Right ventricle myocardium inferior (tissue), 1 donor: ENCODE measurements at regions not wholly inside any gene's neighbourhood (a gene's known extent, or its start where the extent isn't known, plus 50 kb on each side); places are given as distances from the start of the nearest gene placed in this dataset.
"Not testable (repeated sequence)": the region's sequence is repeated elsewhere in the genome, so short reads cannot be mapped to it uniquely, and the experiment has no call there.

Experiments used
- ATAC-seq: fragments of 200-7000 bp; cut with Tn5 transposase; one replicate; pipeline ENCODE4 v1.9.1; 2020; ENCODE audit warnings: mild to moderate bottlenecking, moderate library complexity
- DNase-seq: peaks from one replicate; pipeline ENCODE4 v3.0.0; 2021; ENCODE audit errors: missing footprints
- intact Hi-C: fragments of 100-400 bp; cut with DNase I; formaldehyde crosslinking; loops from one replicate; pipeline ENCODE4 v1.11.0; 2022
- donor health status: DM: no; HTN: yes; CAD: no; lungs with severe emphysema.

DNA sequence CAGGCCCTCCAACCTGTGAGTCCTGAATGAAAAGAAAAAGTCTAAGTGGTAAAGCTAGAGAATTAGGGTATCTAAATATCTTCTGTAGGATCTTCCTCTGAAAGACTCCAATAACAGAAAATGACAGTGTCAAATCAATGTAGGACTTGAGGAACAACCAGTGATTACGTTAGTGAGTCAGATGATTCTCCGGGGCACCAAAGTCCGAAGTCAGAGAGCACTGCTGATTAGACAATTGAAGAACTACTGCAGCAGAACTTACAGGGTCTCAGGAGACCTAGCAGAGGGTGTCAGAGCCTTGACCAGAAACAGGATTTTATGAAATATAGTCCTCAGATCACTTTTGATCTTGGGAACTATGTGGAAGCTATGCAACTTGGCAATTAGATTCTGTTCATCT, 605.8 kb downstream of the EPHA3 start:
- no peak for ATAC-seq
- no peak for DNase-seq
- intact Hi-C loops = no loop called here

DNA sequence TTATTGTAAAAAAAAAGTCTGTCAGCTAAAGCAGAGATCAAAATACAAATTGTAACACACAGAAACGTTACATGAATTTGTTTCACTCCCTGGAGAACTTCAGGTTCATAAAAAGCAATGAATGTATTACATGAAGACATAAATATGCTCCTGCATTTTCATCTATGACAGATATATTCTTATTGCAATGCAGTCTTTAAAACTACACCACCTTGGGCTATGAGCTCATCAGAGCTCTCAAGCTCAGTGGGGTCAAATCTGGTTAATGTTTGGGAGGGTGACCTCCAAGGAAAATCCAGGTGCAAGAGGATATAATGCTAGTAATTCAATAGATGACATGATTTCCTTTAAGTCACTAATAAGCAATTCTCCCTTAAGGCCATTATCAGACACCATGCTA, 606.8 kb downstream of the EPHA3 start:
- intact Hi-C loops = no loop called here
- no peak for ATAC-seq
- no peak for DNase-seq

DNA sequence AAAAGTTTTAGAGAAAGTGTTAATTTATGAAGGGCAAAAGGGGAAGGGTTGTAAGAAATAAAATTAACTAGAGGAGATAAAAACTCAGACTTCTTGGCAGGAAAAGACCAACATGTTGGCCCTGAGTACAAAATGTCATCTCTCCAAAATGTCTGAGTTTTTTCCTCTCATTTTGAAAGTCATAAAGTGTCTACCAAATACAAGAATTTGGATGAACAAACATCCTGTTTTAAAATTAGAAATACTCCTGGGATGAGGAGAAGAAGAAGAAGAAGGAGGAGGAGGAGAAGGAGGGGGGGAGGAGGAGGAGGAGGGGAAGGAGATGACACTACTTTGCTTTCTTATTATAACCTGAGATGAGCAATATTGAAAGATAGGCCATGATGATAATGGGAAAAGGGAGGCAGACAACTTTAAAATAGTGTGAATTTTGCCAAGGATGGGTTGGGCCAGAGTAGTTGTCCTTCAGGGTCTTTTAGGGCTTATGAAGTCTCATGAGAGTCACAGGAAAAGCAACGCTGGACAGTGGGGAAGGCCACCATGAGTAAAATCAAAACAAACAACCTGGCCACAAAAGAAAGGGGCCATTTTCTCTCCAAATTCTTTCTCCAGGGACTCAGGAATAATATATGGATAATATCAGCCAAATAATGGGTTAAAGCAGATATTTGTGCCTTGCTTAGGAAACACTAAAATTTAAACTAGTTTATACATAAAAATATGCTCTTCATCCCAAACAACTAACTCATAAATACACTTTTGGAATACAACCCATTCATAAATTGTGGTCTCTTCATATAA, 632.9 kb downstream of the EPHA3 start:
- ATAC-seq (no peak), DNase-seq (no peak)
- intact Hi-C loops = no loop called here

GRCh38 chr3:89740881-89741177, 633.4 kb downstream of the EPHA3 start:
- DNase-seq (no peak), ATAC-seq (no peak)
- intact Hi-C loops = no loop called here

- ATAC-seq = no peak
- intact Hi-C loops = no loop called here
- DNase-seq = no peak
Measured at GRCh38 chr3:89742546-89742945, 635.1 kb downstream of the EPHA3 start.

- ATAC-seq, DNase-seq, intact Hi-C loops: not testable (repeated sequence)
Measured at GRCh38 chr3:89747541-89748278, 640.3 kb downstream of the EPHA3 start.

DNA sequence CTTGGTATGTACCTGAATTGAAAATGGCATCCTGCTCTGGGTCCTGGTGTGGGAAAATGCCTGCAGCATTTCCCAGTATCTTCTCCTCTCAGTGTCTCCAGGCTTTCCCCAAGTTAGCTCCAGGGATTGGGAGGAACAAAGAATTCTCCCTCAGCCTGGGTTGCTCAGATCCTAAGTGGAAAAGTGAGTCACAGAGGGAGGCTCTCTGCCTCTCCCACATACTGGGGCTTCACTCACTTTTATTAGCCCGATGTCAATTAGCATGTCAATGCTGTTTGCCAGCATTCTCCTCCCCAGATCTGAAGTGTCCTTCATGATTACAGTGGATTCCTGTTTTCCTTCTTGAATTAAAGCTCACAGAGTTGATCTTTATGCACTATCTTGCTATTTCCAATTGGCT, 655.0 kb downstream of the EPHA3 start:
- ATAC-seq = no peak
- DNase-seq = no peak
- intact Hi-C loops = no loop called here

DNA sequence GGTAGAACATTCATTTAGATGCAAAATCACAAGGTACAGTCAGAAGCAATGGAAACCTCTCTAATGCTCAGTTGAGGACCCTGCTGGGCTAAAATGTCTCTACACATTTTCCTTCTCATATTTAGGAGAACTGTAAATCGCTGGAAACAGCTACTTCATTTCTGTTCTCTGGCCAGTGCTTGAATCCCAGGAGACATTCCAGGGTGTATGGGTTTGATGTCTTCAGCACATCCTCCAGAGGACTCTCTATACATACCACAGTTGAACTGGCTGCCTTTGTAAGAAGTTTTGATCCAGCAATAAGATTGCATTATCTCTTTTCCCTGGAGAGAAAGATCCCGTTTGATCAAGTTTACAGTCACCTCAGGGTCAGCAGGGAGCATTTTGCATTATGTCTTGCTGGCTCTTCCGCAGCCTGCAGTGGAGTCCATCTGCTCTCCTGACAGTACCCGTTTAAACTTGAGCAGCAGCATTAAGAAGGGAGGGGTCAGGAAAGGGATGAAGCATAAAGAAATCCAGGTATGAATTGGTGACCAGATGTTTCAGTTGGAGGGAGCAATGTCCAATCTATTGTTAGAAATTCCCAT, 676.0 kb downstream of the EPHA3 start:
- intact Hi-C loops = no loop called here
- DNase-seq (no peak), ATAC-seq (no peak)

DNA sequence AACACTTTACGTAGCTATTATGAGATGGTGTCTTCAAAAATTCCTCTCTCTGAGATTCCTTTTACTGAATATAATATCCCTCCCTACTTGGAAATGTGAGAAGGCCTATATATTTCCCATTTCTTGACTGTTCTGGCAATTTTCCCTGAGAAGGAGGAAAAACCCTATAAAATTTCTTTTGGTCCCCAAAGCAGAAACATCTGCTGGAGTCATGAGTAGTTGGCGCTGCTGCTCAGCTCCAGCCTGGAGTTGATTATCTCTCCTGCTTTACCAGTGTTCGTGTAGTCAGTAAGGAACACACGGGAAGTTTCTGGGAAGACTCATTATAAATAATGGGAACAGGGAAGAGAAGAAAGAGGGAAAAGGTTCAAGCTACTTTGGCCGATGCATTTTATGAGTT, 680.1 kb downstream of the EPHA3 start:
- ATAC-seq = no peak
- intact Hi-C loops = no loop called here
- no peak for DNase-seq

DNA sequence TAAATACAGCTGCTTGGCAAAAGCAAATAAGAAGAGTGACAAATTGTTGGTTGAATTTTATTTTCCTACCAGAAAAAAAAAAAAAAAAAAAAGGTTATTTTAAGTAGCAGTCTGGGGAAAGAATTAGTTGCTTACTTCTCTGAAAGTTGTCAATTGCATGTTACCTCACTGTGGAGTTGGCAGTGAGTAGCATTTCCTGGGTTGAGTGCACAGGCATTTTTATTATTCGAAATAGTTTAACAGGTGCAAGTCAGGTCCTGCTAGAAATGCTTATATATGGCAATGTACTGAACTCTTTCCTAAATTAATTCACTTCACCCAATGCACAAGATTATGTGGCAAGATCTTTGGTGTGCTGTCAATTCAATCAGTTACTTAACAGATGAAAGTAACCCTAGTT, 680.6 kb downstream of the EPHA3 start:
- DNase-seq (no peak), ATAC-seq (no peak)
- intact Hi-C loops = no loop called here

- intact Hi-C loops = no loop called here
Measured at GRCh38 chr3:89795506-89795905, 688.1 kb downstream of the EPHA3 start.

GRCh38 chr3:89802881-89803280, 695.5 kb downstream of the EPHA3 start:
- DNase-seq = no peak
- intact Hi-C loops = no loop called here
- no peak for ATAC-seq

More at GRCh38 chr3:89795506-89795905, 688.1 kb downstream of the EPHA3 start:
- no peak for ATAC-seq
- no peak for DNase-seq

DNA sequence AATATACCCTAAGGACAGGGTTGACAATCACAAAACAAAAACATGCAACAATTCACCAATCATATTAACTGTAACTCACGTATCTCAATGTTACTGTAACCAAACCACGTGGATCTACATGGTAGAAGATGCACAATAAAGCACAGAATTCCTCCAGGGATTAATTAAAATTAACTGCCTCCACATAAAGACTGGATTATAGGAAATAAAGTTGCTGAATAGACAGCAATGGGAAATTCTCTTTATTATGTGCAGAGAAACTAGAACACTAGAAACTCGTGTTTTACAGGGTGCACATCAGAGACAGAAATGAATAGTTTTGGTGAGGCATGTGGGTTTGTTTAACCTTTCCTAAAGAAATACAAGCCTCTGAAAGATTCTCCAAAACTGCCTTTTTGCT, 696.3 kb downstream of the EPHA3 start:
- intact Hi-C loops = no loop called here
- ATAC-seq (no peak), DNase-seq (no peak)

GRCh38 chr3:89806166-89806565, 698.7 kb downstream of the EPHA3 start:
- intact Hi-C loops = no loop called here
- ATAC-seq (no peak), DNase-seq (no peak)

DNA sequence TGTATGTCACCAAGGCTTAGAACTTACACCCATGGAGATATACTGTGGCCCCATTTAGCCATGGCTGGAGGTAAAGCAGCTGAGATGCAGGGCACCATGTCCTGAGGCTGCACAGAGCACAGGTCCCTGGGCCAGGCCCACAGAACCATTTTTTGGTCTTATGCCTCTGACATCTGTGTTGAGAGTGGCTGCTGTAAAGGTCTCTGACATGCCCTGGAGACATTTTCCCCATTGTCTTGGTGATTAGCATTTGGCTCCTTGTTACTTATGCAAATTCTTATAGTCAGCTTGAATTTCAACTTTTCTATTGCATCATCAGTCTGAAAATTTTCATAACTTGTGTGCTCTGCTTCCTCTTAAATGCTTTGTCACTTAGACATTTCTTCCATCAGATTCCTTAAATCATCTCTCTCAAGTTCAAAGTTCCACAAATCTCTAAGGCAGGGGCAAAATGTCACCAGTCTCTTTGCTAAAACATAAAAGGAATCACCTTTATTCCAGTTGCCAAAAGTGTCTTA, 701.3 kb downstream of the EPHA3 start:
- DNase-seq (no peak), ATAC-seq (no peak)
- intact Hi-C loops = no loop called here

DNA sequence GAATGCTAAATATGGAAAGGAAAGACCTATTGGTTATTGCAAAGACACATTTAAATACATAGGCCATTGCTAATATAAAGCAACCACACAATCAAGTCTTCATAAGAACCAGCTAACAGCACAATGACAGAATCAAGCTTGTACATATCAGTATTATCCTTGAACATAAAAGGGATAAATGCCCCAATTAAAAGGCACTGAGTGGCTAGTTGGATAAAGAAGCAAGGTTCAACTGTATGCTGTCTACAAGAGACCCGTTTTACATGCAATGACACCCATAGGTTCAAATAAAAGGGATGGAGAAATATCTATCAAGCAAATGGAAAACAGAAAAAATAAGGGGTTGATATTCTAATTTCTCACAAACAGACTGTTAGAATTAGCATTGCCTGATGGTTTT, 706.1 kb downstream of the EPHA3 start:
- ATAC-seq (no peak), DNase-seq (no peak)
- intact Hi-C loops = no loop called here

- DNase-seq (no peak), ATAC-seq (no peak)
- intact Hi-C loops = no loop called here
Measured at GRCh38 chr3:89841041-89841440, 733.6 kb downstream of the EPHA3 start.

GRCh38 chr3:89845053-89845452, 737.6 kb downstream of the EPHA3 start:
- DNase-seq = no peak
- intact Hi-C loops = no loop called here
- no peak for ATAC-seq

DNA sequence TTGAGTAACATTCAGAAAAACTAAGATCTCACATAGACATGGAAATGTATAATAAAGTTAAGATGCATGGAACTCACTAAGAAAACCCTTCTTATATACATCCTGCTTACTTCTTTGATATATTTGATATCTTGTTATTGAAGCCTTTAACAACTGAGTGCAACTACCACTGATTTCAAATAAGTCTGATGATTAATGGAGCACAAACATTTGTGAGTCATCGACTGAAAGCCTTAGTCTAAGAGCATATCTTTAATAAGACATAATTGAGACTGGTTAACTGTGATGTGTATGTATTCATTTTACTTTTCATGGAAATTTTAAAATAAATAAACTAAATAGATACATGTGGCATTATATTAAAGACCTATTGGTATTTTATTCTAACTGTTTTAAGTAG, 740.5 kb downstream of the EPHA3 start:
- DNase-seq (no peak), ATAC-seq (no peak)
- intact Hi-C loops = no loop called here

DNA sequence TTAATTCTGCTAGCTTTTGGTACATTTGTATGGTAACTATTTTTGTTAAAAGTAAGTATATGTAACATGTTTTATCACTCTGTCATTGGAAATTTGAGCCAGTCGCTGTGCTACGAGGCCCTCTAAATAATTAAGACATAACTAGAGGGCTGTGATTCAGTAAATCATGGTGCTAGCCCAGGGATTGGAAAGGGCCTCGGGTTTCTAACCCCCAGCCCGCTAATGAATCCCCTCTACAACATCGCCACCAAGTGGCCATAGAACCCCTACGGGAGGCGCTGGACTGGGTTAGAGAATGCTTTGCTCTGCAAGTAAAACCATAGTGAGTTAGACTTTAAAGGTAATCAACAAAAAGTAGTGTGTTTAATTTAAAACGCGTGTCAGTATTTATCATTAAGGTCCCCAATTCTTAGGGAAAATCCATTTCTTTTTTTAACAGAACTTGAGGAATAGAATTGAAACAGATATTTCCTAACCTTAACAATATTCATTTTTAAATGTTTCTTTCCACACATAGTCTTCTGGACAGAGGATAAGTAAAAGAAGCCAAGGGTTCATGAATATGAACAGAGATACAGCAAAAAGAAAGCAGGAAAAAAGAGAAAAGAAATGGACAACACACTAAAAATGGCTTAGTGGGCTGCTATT, 744.7 kb downstream of the EPHA3 start:
- intact Hi-C loops = no loop called here
- no peak for DNase-seq
- ATAC-seq = no peak
